Ascending aorta (tissue), 2 donors: ENCODE measurements at regions not wholly inside any gene's neighbourhood (a gene's known extent, or its start where the extent isn't known, plus 50 kb on each side); places are given as distances from the start of the nearest gene placed in this dataset.
A peak's percentile ranks its signal among the peaks of the same experiment; 100 is the strongest.

Experiments
- DNase-seq, 2 donors: peaks; one replicate each; pipeline ENCODE4 v3.0.0-alpha.2; 2019; ENCODE audit warnings: low spot score in 2 of 2
- H3K27ac ChIP-seq, 2 donors: fragments of 200-600 bp; sonication (generic); one replicate each; pipeline ENCODE4 v1.5.1; 2016 to 2017; ENCODE audit warnings: mild to moderate bottlenecking in 1 of 2
- H3K27me3 ChIP-seq: fragments of 200-600 bp; sonication (generic); one replicate; pipeline ENCODE4 v1.5.1; 2017
- H3K36me3 ChIP-seq, 2 donors: fragments of 200-600 bp; sonication (generic); one replicate each; pipeline ENCODE4 v1.5.1; 2016
- H3K4me1 ChIP-seq, 2 donors: fragments of 200-600 bp; sonication (generic); one replicate each; pipeline ENCODE4 v1.5.1; 2016 to 2017; ENCODE audit warnings: mild to moderate bottlenecking in 1 of 2
- H3K4me3 ChIP-seq, 2 donors: fragments of 200-600 bp; sonication (generic); one replicate each; pipeline ENCODE4 v1.5.1; 2016 to 2017; ENCODE audit warnings: mild to moderate bottlenecking in 1 of 2
- H3K9me3 ChIP-seq, 2 donors: fragments of 200-600 bp; sonication (generic); one replicate each; pipeline ENCODE4 v1.5.1; 2016
- intact Hi-C: fragments of 100-400 bp; cut with DNase I; formaldehyde crosslinking; loops from one replicate; pipeline ENCODE4 v1.15.1; 2023
- TF ChIP-seq, protein P1 (sequence below), 3 experiments: fragments of 200-600 bp in 2 of 3; fragments of 450-650 bp in 1 of 3; sonication (generic) in 2 of 3; IDR thresholded peaks; one replicate each; pipeline ENCODE4 v1.5.1; 2016 to 2019; ENCODE audit warnings: antibody characterized with exemption in 3 of 3, mild to moderate bottlenecking in 1 of 3, moderate library complexity in 1 of 3

DNA sequence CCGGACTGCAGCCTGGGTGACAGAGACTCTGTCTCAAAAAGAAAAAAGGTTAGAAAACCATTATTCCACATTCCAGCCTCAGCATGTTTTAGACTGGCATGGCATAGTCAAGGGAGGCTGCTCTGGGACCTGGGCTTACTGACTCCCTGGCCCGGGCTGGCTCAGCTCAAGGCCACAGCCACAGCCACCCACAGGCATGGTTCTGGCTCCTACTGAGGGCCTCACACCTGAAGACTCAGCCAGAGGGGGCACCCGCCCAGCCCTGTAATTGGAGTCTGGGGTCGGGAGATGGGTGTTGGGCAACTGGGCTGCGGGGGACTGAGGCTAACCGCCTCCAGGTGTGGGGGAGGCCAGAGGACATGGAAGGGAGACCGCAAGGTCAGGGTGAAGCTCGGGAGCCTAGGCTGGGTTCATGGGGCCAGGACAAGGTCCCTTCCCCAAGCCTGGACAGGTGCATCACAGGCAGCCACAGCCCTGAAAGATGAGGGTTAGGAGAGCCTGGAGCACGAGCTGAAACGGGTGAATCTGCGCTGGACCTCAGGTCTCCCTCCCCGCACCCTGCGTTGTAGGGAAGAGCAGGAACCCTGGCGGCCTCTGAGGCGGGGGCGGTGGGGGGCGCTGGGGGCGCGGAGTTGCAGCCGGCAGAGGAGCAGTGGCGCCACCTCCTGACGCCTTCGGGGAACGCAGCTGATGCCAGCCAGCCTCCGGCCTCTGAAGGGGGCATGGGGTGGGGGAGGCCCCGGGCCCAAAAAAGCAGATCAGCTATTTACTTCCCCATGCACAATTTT lies 67.7 kb upstream of the SRSF6 start:
- TF ChIP-seq, protein P1, sequence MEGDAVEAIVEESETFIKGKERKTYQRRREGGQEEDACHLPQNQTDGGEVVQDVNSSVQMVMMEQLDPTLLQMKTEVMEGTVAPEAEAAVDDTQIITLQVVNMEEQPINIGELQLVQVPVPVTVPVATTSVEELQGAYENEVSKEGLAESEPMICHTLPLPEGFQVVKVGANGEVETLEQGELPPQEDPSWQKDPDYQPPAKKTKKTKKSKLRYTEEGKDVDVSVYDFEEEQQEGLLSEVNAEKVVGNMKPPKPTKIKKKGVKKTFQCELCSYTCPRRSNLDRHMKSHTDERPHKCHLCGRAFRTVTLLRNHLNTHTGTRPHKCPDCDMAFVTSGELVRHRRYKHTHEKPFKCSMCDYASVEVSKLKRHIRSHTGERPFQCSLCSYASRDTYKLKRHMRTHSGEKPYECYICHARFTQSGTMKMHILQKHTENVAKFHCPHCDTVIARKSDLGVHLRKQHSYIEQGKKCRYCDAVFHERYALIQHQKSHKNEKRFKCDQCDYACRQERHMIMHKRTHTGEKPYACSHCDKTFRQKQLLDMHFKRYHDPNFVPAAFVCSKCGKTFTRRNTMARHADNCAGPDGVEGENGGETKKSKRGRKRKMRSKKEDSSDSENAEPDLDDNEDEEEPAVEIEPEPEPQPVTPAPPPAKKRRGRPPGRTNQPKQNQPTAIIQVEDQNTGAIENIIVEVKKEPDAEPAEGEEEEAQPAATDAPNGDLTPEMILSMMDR (IDR thresholded peaks at IDR 0.05) = no peak
- no peaks in the 10 kb centered on the region for H3K4me1 ChIP-seq
- H3K27ac ChIP-seq = no peak overlapping the region
- no peaks in the 10 kb centered on the region for H3K36me3 ChIP-seq
- H3K4me3 ChIP-seq = no peak overlapping the region
- no peaks in the 10 kb centered on the region for H3K9me3 ChIP-seq
- intact Hi-C loops = no loop called here
- H3K27me3 ChIP-seq = no peaks in the 10 kb centered on the region
- DNase-seq = no peak

DNA sequence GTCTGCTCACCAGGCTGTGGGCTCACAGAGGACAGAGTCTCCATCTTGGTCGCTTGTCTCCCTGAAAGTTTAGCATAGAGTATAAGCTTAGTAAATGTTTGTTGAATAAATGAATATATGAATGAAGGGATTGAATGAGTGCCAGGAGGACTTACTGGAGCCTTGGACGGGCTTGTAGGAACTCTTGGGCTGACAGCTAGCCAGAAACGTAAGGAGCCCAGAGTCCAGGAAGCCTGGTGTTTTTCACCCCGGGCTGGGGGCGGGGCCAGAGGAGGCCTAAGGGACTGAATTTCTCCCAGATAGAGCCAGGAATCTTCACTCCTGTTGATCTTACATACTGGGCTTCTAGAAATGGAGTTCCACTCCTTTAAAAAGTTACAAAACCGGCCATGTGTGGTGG lies 68.5 kb upstream of the SRSF6 start:
- Histone ChIP-seq H3K9me3 (no peaks in the 10 kb centered on the region), H3K27ac (no peak overlapping the region), H3K27me3 (no peaks in the 10 kb centered on the region), H3K36me3 (no peaks in the 10 kb centered on the region), H3K4me3 (no peak overlapping the region), H3K4me1 (no peaks in the 10 kb centered on the region)
- TF ChIP-seq, protein P1 (IDR thresholded peaks at IDR 0.05) = no peak
- intact Hi-C loops = no loop called here
- no peak for DNase-seq

DNA sequence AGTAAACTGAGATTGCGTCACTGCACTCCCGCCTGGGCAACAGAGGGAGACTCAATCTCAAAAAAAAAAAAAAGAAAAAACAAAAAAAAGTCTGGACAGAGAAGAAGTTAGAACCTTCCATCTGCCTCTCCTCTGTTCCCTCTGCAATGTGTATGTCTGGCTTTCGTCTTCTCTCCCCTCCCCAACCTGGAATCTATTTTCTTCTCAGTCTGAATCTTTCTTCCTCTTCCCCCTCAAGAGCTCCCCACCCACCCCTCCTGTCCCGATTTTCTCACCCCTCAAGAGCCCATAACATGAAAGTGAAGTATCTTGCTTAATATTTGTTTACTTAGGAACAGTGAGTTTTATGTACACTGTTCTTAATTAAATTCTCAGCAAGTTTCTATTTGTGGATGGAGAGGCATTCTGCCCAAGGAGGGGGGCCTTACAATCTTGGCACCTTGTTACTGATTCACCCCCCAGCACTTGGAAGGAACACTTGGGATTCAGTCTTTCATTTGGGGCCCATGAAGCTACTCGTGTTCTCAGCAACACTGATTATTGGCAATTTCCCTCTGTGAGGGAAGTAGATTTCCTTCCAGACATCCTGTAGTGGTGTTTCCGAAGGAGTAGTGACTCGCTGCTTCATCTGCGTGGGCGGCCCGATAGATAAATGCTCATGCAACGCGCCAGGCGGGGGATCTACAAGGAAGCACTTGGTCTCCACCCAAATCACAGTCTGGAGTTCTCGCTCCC lies 69.3 kb upstream of the SRSF6 start:
- intact Hi-C loops = no loop called here
- Histone ChIP-seq H3K4me1 (no peaks in the 10 kb centered on the region), H3K27ac (no peak overlapping the region), H3K4me3 (no peak overlapping the region), H3K9me3 (no peaks in the 10 kb centered on the region), H3K36me3 (no peaks in the 10 kb centered on the region), H3K27me3 (no peaks in the 10 kb centered on the region)
- peak in 1 of 2 donors; percentile 8 for DNase-seq
- TF ChIP-seq, protein P1 (IDR thresholded peaks at IDR 0.05) = no peak

DNA sequence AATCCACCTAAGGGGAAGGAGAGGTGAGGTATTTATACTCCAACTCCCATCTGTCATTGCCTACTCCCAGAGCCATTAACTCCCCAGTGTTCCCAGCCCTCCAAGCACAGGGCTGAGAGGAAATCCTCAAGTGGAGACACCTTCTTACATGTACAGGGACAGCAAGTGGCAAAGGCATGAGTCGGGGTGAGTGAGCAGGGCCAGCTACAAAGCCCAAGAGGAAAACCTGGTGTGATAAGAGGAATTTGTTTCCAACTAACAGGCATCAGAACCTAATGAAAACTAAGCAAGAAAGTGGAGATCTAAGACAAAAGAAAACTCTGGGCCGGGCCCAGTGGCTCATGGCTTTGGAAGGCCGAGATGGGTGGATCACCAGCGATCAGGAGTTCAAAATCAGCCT lies 70.0 kb upstream of the SRSF6 start:
- DNase-seq = no peak
- Histone ChIP-seq H3K36me3 (no peaks in the 10 kb centered on the region), H3K27ac (no peak overlapping the region), H3K4me1 (no peaks in the 10 kb centered on the region), H3K4me3 (no peak overlapping the region), H3K9me3 (no peaks in the 10 kb centered on the region), H3K27me3 (no peaks in the 10 kb centered on the region)
- TF ChIP-seq, protein P1 (IDR thresholded peaks at IDR 0.05) = no peak
- intact Hi-C loops = no loop called here

GRCh38 chr20:43386878-43387277 lies 70.8 kb upstream of the SRSF6 start:
- Histone ChIP-seq H3K9me3 (no peaks in the 10 kb centered on the region), H3K4me3 (no peak overlapping the region), H3K27me3 (no peaks in the 10 kb centered on the region), H3K27ac (no peak overlapping the region), H3K36me3 (no peaks in the 10 kb centered on the region), H3K4me1 (no peaks in the 10 kb centered on the region)
- TF ChIP-seq, protein P1 (IDR thresholded peaks at IDR 0.05) = no peak
- intact Hi-C loops = no loop called here
- DNase-seq = no peak
